ENCODE measurements at regions not wholly inside any gene's neighbourhood (a gene's known extent, or its start where the extent isn't known, plus 50 kb on each side); places are given as distances from the start of the nearest gene placed in this dataset.
"Not testable (repeated sequence)": the region's sequence is repeated elsewhere in the genome, so short reads cannot be mapped to it uniquely, and the experiment has no call there.

GRCh38 chr7:153983186-153983585, 69.0 kb upstream of the DPP6 start:
- not testable (repeated sequence) for TF ChIP-seq CTCF (IDR thresholded peaks at IDR 0.05; ENCODE audit: low read depth, low read length); EZH2phosphoT487 (IDR thresholded peaks at IDR 0.05; ENCODE audit: low read depth)
